ENCODE measurements at regions not wholly inside any gene's neighbourhood (a gene's known extent, or its start where the extent isn't known, plus 50 kb on each side); places are given as distances from the start of the nearest gene placed in this dataset.
A peak's percentile ranks its signal among the peaks of the same experiment; 100 is the strongest.
"Not testable (repeated sequence)": the region's sequence is repeated elsewhere in the genome, so short reads cannot be mapped to it uniquely, and the experiment has no call there.

DNA sequence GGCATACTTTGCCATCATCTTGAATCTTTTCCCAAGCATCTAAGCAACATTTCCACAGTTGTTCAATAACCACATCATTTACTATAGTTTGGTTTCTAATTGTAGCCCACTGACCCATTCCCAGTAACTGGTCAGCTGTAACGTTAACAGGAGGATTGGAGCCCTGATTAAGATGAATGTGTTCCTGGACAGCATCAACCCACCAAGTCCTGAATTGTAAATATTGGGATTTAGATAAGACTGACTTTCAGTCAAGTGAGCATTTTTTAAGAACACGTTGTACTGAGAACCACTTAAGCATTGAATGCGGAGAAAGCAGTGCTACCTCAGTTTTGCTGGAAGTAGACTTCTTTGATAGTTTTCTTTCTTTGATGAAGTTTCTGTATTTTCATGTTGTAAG is 53.3 kb upstream of the ARL4D start:
- DNase-seq; H3K27ac Mint-ChIP-seq; POLR2A ChIA-PET; H3K4me3 Mint-ChIP-seq; H3K27me3 Mint-ChIP-seq; intact Hi-C loops (cut with micrococcal nuclease): not testable (repeated sequence)
- peaks cover 37% of the 10 kb centered on the region for H3K9me3 Mint-ChIP-seq
- H3K4me1 Mint-ChIP-seq (ENCODE audit: low read depth) = peaks cover 25% of the 10 kb centered on the region
- peaks cover 34% of the 10 kb centered on the region for H3K36me3 Mint-ChIP-seq
- CTCF ChIA-PET = interaction anchor here (0.8 kb wide), 1 partner anchor 186 kb away, joined by 3 read pairs; no protein-coding TSS in a partner anchor

- Mint-ChIP-seq H3K27ac (no peak overlapping the region), H3K4me3 (no peak overlapping the region), H3K4me1 (ENCODE audit: low read depth) (peaks cover 24% of the 10 kb centered on the region), H3K27me3 (peaks cover 4% of the 10 kb centered on the region), H3K36me3 (peaks cover 29% of the 10 kb centered on the region), H3K9me3 (peaks cover 32% of the 10 kb centered on the region)
- CTCF ChIA-PET = interaction anchor here (0.8 kb wide), 1 partner anchor 187 kb away, joined by 3 read pairs; no protein-coding TSS in a partner anchor
- POLR2A ChIA-PET = no interaction called here
- DNase-seq = no peak
- intact Hi-C loops (cut with micrococcal nuclease) = no loop called here
Measured at GRCh38 chr17:43344685-43345084, 54.1 kb upstream of the ARL4D start.

DNA sequence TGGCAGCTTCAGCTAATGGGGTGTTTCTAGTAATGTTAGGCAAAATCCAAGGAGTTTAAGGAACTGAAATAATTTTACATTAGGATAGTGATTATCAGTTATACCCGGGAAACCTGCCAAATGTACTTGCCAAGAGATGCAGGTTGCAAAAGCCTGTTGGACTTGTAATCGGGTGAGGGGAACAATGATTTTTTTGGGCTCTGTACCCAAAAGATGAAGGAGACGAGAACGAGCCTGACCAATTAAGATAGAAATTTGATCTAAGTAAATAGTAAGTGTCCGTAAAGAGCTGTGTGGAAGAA is 56.3 kb upstream of the ARL4D start:
- H3K9me3 Mint-ChIP-seq = peaks cover 12% of the 10 kb centered on the region
- ChIA-PET POLR2A (interaction anchor here (1.0 to 4.7 kb wide), 6 partner anchors 10 to 142 kb away, joined by 4 to 126 read pairs (median 10); partner anchors contain the start of gene DHX8), CTCF (interaction anchor here (0.9 to 1.8 kb wide), 4 partner anchors 18 to 142 kb away, joined by 4 to 14 read pairs (median 6); partner anchors contain the start of gene DHX8)
- intact Hi-C loops (cut with micrococcal nuclease) = loop anchor here (1.0 kb wide), 3 partner anchors 9 to 47 kb away; no protein-coding TSS in a partner anchor
- H3K27me3 Mint-ChIP-seq = peaks cover 4% of the 10 kb centered on the region
- peaks cover 11% of the 10 kb centered on the region for H3K36me3 Mint-ChIP-seq
- H3K4me1 Mint-ChIP-seq (ENCODE audit: low read depth) = peaks cover 28% of the 10 kb centered on the region
- no peak for DNase-seq
- no peak overlapping the region for H3K4me3 Mint-ChIP-seq
- H3K27ac Mint-ChIP-seq = peak overlapping the region; percentile 84

GRCh38 chr17:43341715-43342588 is 56.8 kb upstream of the ARL4D start:
- DNase-seq = peak; percentile 63
- CTCF ChIA-PET = interaction anchor here (0.9 to 1.8 kb wide), 5 partner anchors 18 to 184 kb away, joined by 3 to 14 read pairs (median 4); partner anchors contain the start of gene DHX8
- Mint-ChIP-seq H3K4me1 (ENCODE audit: low read depth) (peaks cover 28% of the 10 kb centered on the region), H3K4me3 (no peak overlapping the region), H3K27me3 (peaks cover 4% of the 10 kb centered on the region), H3K36me3 (peaks cover 6% of the 10 kb centered on the region), H3K9me3 (peaks cover 6% of the 10 kb centered on the region), H3K27ac (peak overlapping the region; percentile 84)
- intact Hi-C loops (cut with micrococcal nuclease) = loop anchor here (1.0 kb wide), 3 partner anchors 9 to 47 kb away; no protein-coding TSS in a partner anchor
- POLR2A ChIA-PET = interaction anchor here (1.0 to 4.7 kb wide), 6 partner anchors 11 to 142 kb away, joined by 4 to 126 read pairs (median 10); partner anchors contain the start of gene DHX8

- ChIA-PET POLR2A (interaction anchor here (0.5 to 4.7 kb wide), 3 partner anchors 20 to 760 kb away, joined by 3 to 126 read pairs (median 11); no protein-coding TSS in a partner anchor), CTCF (interaction anchor here (0.8 to 2.3 kb wide), 7 partner anchors 14 to 315 kb away, joined by 3 to 8 read pairs (median 5); partner anchors contain the start of gene DHX8)
- Mint-ChIP-seq H3K36me3 (peaks cover 3% of the 10 kb centered on the region), H3K27me3 (no peaks in the 10 kb centered on the region), H3K9me3 (no peaks in the 10 kb centered on the region), H3K4me1 (ENCODE audit: low read depth) (peaks cover 30% of the 10 kb centered on the region), H3K4me3 (no peak overlapping the region), H3K27ac (no peak overlapping the region)
- intact Hi-C loops (cut with micrococcal nuclease) = no loop called here
- peak; percentile 74 for DNase-seq
Measured at GRCh38 chr17:43338886-43339516, 59.8 kb upstream of the ARL4D start.

DNA sequence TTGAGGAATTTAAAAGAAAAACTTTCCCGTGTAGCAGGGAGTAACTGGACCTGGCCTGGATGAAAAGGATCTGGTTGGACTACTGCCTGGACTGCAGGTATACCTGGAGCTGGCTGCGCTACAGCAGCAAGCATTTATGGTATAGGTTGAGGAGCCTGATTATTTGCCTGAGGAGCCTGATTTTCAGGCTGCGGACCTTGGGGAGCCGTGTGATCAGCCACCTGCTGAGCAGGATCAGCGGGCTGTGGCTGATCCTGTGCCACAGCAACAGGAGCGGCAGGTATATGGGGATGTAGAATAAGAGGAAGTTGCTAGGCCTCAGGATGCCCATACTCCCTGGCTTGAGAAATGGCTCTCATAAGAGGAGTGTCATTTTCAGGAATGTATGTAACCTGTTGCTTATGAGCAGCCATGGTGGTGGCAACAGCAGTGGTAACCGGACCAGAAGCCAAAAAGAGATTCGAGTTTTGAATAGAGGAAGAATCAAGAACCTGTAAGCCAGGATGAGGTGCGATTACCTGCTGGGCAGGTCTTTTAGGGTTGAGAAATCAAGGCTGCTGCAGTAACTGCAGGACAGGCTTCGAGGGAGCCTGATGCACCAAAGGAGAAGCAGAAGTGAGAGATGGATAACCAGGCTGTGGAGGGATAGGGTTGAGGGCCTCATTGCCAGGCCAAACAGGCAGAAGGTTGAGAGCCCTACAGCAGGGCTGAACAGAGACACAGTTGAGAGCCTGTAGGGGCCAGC is 60.9 kb upstream of the ARL4D start:
- Mint-ChIP-seq H3K27me3 (no peaks in the 10 kb centered on the region), H3K27ac (no peak overlapping the region), H3K4me3 (no peak overlapping the region), H3K36me3 (peaks cover 3% of the 10 kb centered on the region), H3K9me3 (no peaks in the 10 kb centered on the region), H3K4me1 (ENCODE audit: low read depth) (peaks cover 32% of the 10 kb centered on the region)
- ChIA-PET CTCF (interaction anchor here (1.2 to 2.3 kb wide), 5 partner anchors 21 to 314 kb away, joined by 4 to 8 read pairs (median 6); partner anchors contain the start of gene DHX8), POLR2A (interaction anchor here (0.9 to 2.2 kb wide), 3 partner anchors 23 to 30 kb away, joined by 3 to 11 read pairs (median 3); no protein-coding TSS in a partner anchor)
- DNase-seq = no peak
- intact Hi-C loops (cut with micrococcal nuclease) = no loop called here

DNA sequence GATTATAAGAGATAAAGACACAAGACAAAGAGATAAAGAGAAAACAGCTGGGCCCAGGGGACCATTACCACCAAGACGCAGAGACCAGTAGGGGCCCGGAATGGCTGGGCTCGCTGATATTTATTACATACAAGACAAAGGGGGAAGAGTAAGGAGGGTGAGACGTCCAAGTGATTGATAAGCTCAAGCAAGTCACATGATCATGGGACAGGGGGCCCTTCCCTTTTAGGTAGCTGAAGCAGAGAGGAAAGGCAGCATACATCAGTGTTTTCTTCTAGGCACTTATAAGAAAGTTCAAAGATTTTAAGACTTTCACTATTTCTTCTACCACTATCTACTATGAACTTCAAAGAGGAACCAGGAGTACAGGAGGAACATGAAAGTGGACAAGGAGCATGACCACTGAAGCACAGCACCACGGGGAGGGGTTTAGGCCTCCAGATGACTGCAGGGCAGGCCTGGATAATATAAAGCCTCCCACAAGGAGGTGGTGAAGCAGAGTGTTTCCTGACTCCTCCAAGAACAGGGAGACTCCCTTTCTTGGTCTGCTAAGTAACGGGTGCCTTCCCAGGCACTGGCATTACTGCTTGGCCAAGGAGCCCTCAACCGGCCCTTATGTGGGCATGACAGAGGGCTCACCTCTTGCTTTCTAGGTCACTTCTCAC is 63.9 kb upstream of the ARL4D start:
- H3K36me3 Mint-ChIP-seq = no peaks in the 10 kb centered on the region
- intact Hi-C loops (cut with micrococcal nuclease) = loop anchor here (2.0 kb wide), 1 partner anchor 54 kb away; no protein-coding TSS in a partner anchor
- POLR2A ChIA-PET = interaction anchor here (1.1 to 1.5 kb wide), 2 partner anchors 19 to 26 kb away, joined by 4 to 6 read pairs; no protein-coding TSS in a partner anchor

GRCh38 chr17:43333433-43333943 is 65.3 kb upstream of the ARL4D start:
- intact Hi-C loops (cut with micrococcal nuclease) = no loop called here
- ChIA-PET POLR2A (interaction anchor here (1.5 kb wide), 1 partner anchor 27 kb away, joined by 6 read pairs; no protein-coding TSS in a partner anchor), CTCF (interaction anchor here (0.6 to 2.6 kb wide), 5 partner anchors 21 to 310 kb away, joined by 3 to 12 read pairs (median 3); partner anchors contain the start of gene DHX8)
- H3K9me3 Mint-ChIP-seq = no peaks in the 10 kb centered on the region
- H3K27me3 Mint-ChIP-seq = peaks cover 10% of the 10 kb centered on the region
- no peak overlapping the region for H3K4me3 Mint-ChIP-seq
- peaks cover 10% of the 10 kb centered on the region for H3K4me1 Mint-ChIP-seq (ENCODE audit: low read depth)
- H3K36me3 Mint-ChIP-seq = no peaks in the 10 kb centered on the region
- H3K27ac Mint-ChIP-seq = no peak overlapping the region
- no peak for DNase-seq

More for the DNA sequence above, 63.9 kb upstream of the ARL4D start:
- no peaks in the 10 kb centered on the region for H3K9me3 Mint-ChIP-seq
- no peak overlapping the region for H3K27ac Mint-ChIP-seq
- H3K4me3 Mint-ChIP-seq = no peak overlapping the region
- H3K27me3 Mint-ChIP-seq = peaks cover 2% of the 10 kb centered on the region
- DNase-seq = no peak
- CTCF ChIA-PET = interaction anchor here (0.6 to 2.6 kb wide), 9 partner anchors 9 to 543 kb away, joined by 3 to 12 read pairs (median 5); no protein-coding TSS in a partner anchor
- H3K4me1 Mint-ChIP-seq (ENCODE audit: low read depth) = peaks cover 11% of the 10 kb centered on the region

- H3K4me3 Mint-ChIP-seq = no peak overlapping the region
- peaks cover 7% of the 10 kb centered on the region for H3K4me1 Mint-ChIP-seq (ENCODE audit: low read depth)
- DNase-seq = no peak
- H3K27ac Mint-ChIP-seq = no peak overlapping the region
- peaks cover 22% of the 10 kb centered on the region for H3K27me3 Mint-ChIP-seq
- no peaks in the 10 kb centered on the region for H3K9me3 Mint-ChIP-seq
- ChIA-PET POLR2A (no interaction called here), CTCF (interaction anchor here (1.0 kb wide), 1 partner anchor 29 kb away, joined by 3 read pairs; no protein-coding TSS in a partner anchor)
- intact Hi-C loops (cut with micrococcal nuclease) = no loop called here
- H3K36me3 Mint-ChIP-seq = no peaks in the 10 kb centered on the region
Measured at GRCh38 chr17:43332230-43332629, 66.6 kb upstream of the ARL4D start.

DNA sequence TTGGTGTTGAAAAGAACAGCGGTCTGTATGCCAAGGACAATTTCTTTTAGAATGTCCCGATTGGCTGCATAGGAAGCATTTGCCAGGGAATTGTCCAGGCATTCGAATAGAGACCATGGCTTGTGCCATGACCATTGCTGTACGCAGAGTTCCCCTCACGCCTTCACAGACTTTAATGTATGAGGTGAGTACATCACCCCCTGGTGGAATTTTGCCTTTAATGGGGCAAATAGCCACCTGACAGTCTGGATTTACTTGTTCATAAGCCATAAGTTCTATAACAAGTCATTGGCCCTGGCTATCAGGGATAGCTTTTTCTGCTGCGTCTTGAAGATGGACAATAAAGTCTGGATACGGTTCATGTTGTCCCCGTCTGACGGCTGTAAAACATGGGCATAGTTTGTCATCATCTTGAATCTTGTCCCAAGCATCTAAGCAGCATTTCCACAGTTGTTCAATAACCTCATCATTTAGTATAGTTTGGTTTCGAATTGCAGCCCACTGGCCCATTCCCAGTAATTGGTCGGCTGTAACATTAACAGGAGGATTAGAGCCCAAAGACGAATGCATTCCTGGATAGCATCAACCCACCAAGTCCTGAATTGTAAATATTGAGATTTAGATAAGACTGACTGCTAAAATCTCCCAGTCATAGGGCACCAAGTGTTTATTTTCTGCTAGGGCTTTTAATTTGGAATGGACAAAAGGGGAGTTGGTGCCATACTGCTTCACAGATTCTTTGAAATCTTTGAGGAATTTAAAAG is 67.7 kb upstream of the ARL4D start:
- Mint-ChIP-seq H3K9me3 (no peaks in the 10 kb centered on the region), H3K27me3 (peaks cover 25% of the 10 kb centered on the region), H3K27ac (no peak overlapping the region), H3K36me3 (no peaks in the 10 kb centered on the region), H3K4me3 (no peak overlapping the region), H3K4me1 (ENCODE audit: low read depth) (peaks cover 10% of the 10 kb centered on the region)
- intact Hi-C loops (cut with micrococcal nuclease) = no loop called here
- DNase-seq = no peak
- ChIA-PET CTCF (no interaction called here), POLR2A (no interaction called here)
